HG03469 (cell line): ENCODE measurements at regions not wholly inside any gene's neighbourhood (a gene's known extent, or its start where the extent isn't known, plus 50 kb on each side); places are given as distances from the start of the nearest gene placed in this dataset.

Experiments used
- ATAC-seq: cut with Tn5 transposase; IDR thresholded peaks from one replicate; pipeline ENCODE4 v1.9.1; 2021; ENCODE audit warnings: mild to moderate bottlenecking, moderate library complexity, moderate number of reproducible peaks; ENCODE audit not compliant: unreplicated experiment

GRCh38 chr3:159632851-159633250, 355.8 kb upstream of the IL12A start:
- no peak for ATAC-seq

- no peak for ATAC-seq
Observed at GRCh38 chr3:159634483-159634882, 354.2 kb upstream of the IL12A start.

GRCh38 chr3:159635047-159635641, 353.5 kb upstream of the IL12A start:
- ATAC-seq: no peak

- ATAC-seq: no peak
Observed at GRCh38 chr3:159637883-159638542, 350.6 kb upstream of the IL12A start.

- ATAC-seq: no peak
Observed at GRCh38 chr3:159640225-159640624, 348.4 kb upstream of the IL12A start.

- no peak for ATAC-seq
Observed at GRCh38 chr3:159643406-159643805, 345.2 kb upstream of the IL12A start.

- no peak for ATAC-seq
Observed at GRCh38 chr3:159645874-159646273, 342.8 kb upstream of the IL12A start.

GRCh38 chr3:159649951-159650350, 338.7 kb upstream of the IL12A start:
- no peak for ATAC-seq

- no peak for ATAC-seq
Observed at GRCh38 chr3:159650726-159651125, 337.9 kb upstream of the IL12A start.

GRCh38 chr3:159652452-159652851, 336.2 kb upstream of the IL12A start:
- ATAC-seq: no peak

GRCh38 chr3:159654183-159655134, 334.2 kb upstream of the IL12A start:
- ATAC-seq: no peak

GRCh38 chr3:159655202-159655601, 333.4 kb upstream of the IL12A start:
- ATAC-seq: no peak

- ATAC-seq: no peak
Observed at GRCh38 chr3:159657176-159657575, 331.5 kb upstream of the IL12A start.

- ATAC-seq: no peak
Observed at GRCh38 chr3:159657629-159658028, 331.0 kb upstream of the IL12A start.

- no peak for ATAC-seq
Observed at GRCh38 chr3:159660326-159660725, 328.3 kb upstream of the IL12A start.

- no peak for ATAC-seq
Observed at GRCh38 chr3:159660901-159661300, 327.7 kb upstream of the IL12A start.

- ATAC-seq: no peak
Observed at GRCh38 chr3:159662549-159662948, 326.1 kb upstream of the IL12A start.

GRCh38 chr3:159664006-159664405, 324.6 kb upstream of the IL12A start:
- ATAC-seq: no peak

- no peak for ATAC-seq
Observed at GRCh38 chr3:159664653-159665052, 324.0 kb upstream of the IL12A start.

- ATAC-seq: no peak
Observed at GRCh38 chr3:159667261-159667660, 321.4 kb upstream of the IL12A start.

- ATAC-seq: no peak
Observed at GRCh38 chr3:159668461-159668860, 320.2 kb upstream of the IL12A start.

GRCh38 chr3:159668990-159669476, 319.6 kb upstream of the IL12A start:
- ATAC-seq: no peak
